ENCODE measurements at regions not wholly inside any gene's neighbourhood (a gene's known extent, or its start where the extent isn't known, plus 50 kb on each side); places are given as distances from the start of the nearest gene placed in this dataset.

DNA sequence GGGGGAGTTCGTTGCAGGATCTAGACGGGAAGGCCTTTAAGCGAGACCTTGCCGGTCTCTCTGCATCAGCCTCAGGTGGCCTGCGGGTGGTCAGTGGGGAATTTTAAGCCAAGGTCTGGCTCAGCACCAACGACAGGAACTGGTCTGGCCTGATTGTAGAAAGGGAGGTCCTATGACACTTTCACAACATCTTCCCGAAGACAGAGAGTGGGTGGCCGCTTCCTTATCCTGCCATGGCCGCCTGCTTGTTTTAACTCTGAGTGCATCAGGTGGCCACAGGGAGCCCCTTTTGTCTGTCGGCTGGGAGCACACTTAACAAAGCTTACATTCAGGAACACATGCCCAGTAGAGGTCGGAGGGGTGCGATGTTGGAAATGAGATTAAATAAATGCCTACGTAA is 363.7 kb upstream of the MYT1L start:
- in situ Hi-C loops (cut with MboI), result no loop called here
- RAD21 ChIA-PET (ENCODE audit: unreplicated experiment), result no interaction called here

DNA sequence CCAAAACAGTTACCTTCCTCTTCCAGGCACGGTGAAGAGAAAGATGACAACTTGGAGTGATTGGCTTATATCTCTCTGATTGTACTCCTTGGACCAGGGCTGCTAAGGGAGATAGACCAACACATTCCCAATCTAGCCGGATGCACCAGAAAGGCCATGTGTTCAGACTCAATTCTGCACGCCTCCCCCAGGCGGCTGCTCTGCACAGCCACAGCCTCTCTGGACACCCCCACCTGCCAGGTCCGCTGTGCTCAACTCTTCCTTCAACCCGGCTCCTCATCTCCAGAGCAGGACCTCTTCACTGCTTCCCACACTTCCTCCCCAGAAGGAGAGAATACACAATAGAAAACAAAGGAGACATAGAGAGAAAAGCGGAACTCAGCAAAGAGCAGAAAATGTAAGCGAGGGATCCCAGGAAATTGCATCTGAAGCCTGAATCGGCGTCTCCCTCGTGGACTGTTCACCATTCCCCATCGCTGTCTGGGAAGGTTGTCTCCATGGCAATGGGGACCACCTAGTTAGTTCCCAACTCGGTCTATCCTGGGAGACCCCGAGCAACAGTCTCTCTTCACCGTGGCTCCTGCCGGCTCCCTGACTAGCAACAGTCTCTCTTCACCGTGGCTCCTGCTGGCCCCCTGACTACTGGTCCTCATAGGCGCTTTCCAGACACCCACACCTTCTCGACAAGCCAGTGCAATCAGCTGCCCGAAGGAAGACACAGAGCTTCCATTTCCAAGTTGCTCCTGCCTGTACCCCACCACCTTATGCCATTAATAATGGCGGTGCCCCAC is 361.7 kb upstream of the MYT1L start:
- Histone ChIP-seq H4K20me1 (ENCODE audit: control insufficient read depth, insufficient read depth) (no peaks in the 10 kb centered on the region), H3K9ac (ENCODE audit: control insufficient read depth, insufficient read depth, low read length) (no peak overlapping the region), H3K27me3 (replicated peaks in 1 of 2; ENCODE audit: control insufficient read depth in 2 of 2, insufficient read depth in 2 of 2, low read length in 1 of 2) (no peaks in the 10 kb centered on the region; a peak in 1 of 4 replicates), H3K79me2 (ENCODE audit: control insufficient read depth, insufficient read depth, low read length) (no peaks in the 10 kb centered on the region), H3K4me1 (ENCODE audit: control insufficient read depth, insufficient read depth, low read length) (no peaks in the 10 kb centered on the region), H3K27ac (ENCODE audit: control insufficient read depth, insufficient read depth) (no peak overlapping the region), H2AFZ (ENCODE audit: control insufficient read depth, low read depth, low read length) (no peak overlapping the region), H3K36me3 (ENCODE audit: control insufficient read depth in 2 of 2, insufficient read depth in 2 of 2, low read length in 1 of 2) (no peaks in the 10 kb centered on the region), H3K4me2 (ENCODE audit: control insufficient read depth, insufficient read depth) (no peak overlapping the region), H3K9me3 (replicated peaks; ENCODE audit: control insufficient read depth, insufficient read depth, low read length) (no peaks in the 10 kb centered on the region; the same call in 2 of the 3 replicates), H3K4me3 (no peak overlapping the region)
- in situ Hi-C loops (cut with MboI), result no loop called here
- FAIRE-seq (no peak), DNase-seq (ENCODE audit: low read depth, low spot score) (no peak), ATAC-seq (no peak)
- intact Hi-C loops (cut with micrococcal nuclease; ENCODE audit: unreplicated experiment), result no loop called here
- ChIA-PET RAD21 (ENCODE audit: unreplicated experiment) (no interaction called here), POLR2A (no interaction called here), SMC1A (ENCODE audit: uncharacterized antibody, unreplicated experiment) (no interaction called here), CTCF (no interaction called here)
- TF ChIP-seq POLR2AphosphoS2 (IDR thresholded peaks at IDR 0.05; ENCODE audit: low read depth, low read length), result no peak
- no peak for TF ChIP-seq EZH2 (IDR thresholded peaks at IDR 0.05; ENCODE audit: borderline replicate concordance, control insufficient read depth, low read depth, low read length)
- no peak for TF ChIP-seq ASH2L (IDR thresholded peaks at IDR 0.05; ENCODE audit: borderline replicate concordance, low read depth)
- no peak for TF ChIP-seq CHD4 (IDR thresholded peaks at IDR 0.05)
- TF ChIP-seq RB1 (IDR thresholded peaks at IDR 0.05; ENCODE audit: borderline replicate concordance), result no peak
- TF ChIP-seq, protein P1, sequence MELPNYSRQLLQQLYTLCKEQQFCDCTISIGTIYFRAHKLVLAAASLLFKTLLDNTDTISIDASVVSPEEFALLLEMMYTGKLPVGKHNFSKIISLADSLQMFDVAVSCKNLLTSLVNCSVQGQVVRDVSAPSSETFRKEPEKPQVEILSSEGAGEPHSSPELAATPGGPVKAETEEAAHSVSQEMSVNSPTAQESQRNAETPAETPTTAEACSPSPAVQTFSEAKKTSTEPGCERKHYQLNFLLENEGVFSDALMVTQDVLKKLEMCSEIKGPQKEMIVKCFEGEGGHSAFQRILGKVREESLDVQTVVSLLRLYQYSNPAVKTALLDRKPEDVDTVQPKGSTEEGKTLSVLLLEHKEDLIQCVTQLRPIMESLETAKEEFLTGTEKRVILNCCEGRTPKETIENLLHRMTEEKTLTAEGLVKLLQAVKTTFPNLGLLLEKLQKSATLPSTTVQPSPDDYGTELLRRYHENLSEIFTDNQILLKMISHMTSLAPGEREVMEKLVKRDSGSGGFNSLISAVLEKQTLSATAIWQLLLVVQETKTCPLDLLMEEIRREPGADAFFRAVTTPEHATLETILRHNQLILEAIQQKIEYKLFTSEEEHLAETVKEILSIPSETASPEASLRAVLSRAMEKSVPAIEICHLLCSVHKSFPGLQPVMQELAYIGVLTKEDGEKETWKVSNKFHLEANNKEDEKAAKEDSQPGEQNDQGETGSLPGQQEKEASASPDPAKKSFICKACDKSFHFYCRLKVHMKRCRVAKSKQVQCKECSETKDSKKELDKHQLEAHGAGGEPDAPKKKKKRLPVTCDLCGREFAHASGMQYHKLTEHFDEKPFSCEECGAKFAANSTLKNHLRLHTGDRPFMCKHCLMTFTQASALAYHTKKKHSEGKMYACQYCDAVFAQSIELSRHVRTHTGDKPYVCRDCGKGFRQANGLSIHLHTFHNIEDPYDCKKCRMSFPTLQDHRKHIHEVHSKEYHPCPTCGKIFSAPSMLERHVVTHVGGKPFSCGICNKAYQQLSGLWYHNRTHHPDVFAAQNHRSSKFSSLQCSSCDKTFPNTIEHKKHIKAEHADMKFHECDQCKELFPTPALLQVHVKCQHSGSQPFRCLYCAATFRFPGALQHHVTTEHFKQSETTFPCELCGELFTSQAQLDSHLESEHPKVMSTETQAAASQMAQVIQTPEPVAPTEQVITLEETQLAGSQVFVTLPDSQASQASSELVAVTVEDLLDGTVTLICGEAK (IDR thresholded peaks at IDR 0.05; ENCODE audit: borderline replicate concordance), result no peak
- no peak for TF ChIP-seq GABPA (IDR thresholded peaks at IDR 0.05; ENCODE audit: low read depth)
- no TSS peak for BruUV-seq (replicated peaks)
- 22% methylated on average over 21 of the region's 21 CpGs for WGBS (ENCODE audit: insufficient coverage, insufficient replicate concordance, low lambda C conversion rate, missing lambda C conversion rate)

More for the DNA sequence above, 363.7 kb upstream of the MYT1L start:
- Histone ChIP-seq H3K4me2 (ENCODE audit: control insufficient read depth, insufficient read depth) (no peak overlapping the region), H3K9ac (ENCODE audit: control insufficient read depth, insufficient read depth, low read length) (no peak overlapping the region), H2AFZ (ENCODE audit: control insufficient read depth, low read depth, low read length) (no peak overlapping the region), H3K9me3 (replicated peaks; ENCODE audit: control insufficient read depth, insufficient read depth, low read length) (no peaks in the 10 kb centered on the region; the same call in 2 of the 3 replicates), H3K4me1 (ENCODE audit: control insufficient read depth, insufficient read depth, low read length) (no peaks in the 10 kb centered on the region), H3K27ac (ENCODE audit: control insufficient read depth, insufficient read depth) (no peak overlapping the region), H3K27me3 (replicated peaks in 1 of 2; ENCODE audit: control insufficient read depth in 2 of 2, insufficient read depth in 2 of 2, low read length in 1 of 2) (no peaks in the 10 kb centered on the region), H4K20me1 (ENCODE audit: control insufficient read depth, insufficient read depth) (no peaks in the 10 kb centered on the region), H3K79me2 (ENCODE audit: control insufficient read depth, insufficient read depth, low read length) (no peaks in the 10 kb centered on the region), H3K36me3 (ENCODE audit: control insufficient read depth in 2 of 2, insufficient read depth in 2 of 2, low read length in 1 of 2) (no peaks in the 10 kb centered on the region), H3K4me3 (no peak overlapping the region)
- FAIRE-seq, result no peak
- ChIA-PET POLR2A (no interaction called here), SMC1A (ENCODE audit: uncharacterized antibody, unreplicated experiment) (no interaction called here), CTCF (no interaction called here)
- no peak for DNase-seq (ENCODE audit: low read depth, low spot score)
- 34% methylated on average over 12 of the region's 13 CpGs for WGBS (ENCODE audit: insufficient coverage, insufficient replicate concordance, low lambda C conversion rate, missing lambda C conversion rate)
- BruUV-seq (replicated peaks), result no TSS peak
- TF ChIP-seq ZBED1 (IDR thresholded peaks at IDR 0.05; ENCODE audit: borderline replicate concordance), result no peak
- TF ChIP-seq FOS (IDR thresholded peaks at IDR 0.05; ENCODE audit: borderline replicate concordance, extremely low read depth, insufficient read length), result no peak
- intact Hi-C loops (cut with micrococcal nuclease; ENCODE audit: unreplicated experiment), result no loop called here
- no peak for ATAC-seq

Data from GM12878 (cell line).